ENCODE measurements at regions not wholly inside any gene's neighbourhood (a gene's known extent, or its start where the extent isn't known, plus 50 kb on each side); places are given as distances from the start of the nearest gene placed in this dataset.

DNA sequence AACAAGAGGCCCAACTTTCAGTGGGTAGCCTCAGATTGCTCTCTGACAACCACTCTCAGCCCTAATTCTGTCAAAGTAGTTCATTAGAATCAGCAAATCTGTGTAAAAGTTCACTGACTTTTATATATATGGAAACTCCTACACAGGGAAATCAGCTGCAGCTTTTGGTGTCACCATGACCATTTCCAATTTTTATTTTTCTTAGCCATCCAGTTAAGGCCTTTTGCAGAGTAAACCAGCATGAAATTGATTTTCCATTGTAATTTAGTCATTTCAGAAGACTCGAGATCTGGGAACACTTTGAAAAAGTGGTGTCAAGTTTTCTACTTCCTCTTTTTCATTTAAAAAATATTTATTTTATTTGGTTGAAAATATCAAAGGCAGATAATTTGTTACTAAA is 263.2 kb downstream of the TMEM182 start:
- 84 to 95% methylated on average over 1 of the region's 1 CpG for WGBS, 2 donors
- intact Hi-C loops (cut with DNase I; ENCODE audit: low total_unique reads): no loop called here

DNA sequence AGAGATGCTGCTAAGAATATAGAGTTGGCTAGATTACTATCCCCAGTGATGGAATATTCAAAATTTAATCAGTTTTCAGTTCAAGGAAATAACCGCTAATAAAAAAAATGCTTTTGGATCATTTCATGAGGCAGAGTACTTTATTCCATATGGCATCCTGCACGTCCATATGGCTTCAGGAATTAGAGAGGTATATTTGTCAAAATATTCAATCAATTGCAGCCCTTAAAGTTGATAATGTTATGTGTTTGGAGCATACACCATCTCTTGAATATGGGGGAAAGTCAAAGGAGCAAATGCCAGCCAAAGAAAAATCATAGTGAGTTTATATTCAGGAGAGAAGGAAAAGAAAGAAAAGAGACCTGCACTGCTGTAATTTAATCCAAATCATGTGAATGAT is 266.4 kb downstream of the TMEM182 start:
- no peak for TF ChIP-seq POLR2A (IDR thresholded peaks at IDR 0.05)
- TF ChIP-seq, protein P1, sequence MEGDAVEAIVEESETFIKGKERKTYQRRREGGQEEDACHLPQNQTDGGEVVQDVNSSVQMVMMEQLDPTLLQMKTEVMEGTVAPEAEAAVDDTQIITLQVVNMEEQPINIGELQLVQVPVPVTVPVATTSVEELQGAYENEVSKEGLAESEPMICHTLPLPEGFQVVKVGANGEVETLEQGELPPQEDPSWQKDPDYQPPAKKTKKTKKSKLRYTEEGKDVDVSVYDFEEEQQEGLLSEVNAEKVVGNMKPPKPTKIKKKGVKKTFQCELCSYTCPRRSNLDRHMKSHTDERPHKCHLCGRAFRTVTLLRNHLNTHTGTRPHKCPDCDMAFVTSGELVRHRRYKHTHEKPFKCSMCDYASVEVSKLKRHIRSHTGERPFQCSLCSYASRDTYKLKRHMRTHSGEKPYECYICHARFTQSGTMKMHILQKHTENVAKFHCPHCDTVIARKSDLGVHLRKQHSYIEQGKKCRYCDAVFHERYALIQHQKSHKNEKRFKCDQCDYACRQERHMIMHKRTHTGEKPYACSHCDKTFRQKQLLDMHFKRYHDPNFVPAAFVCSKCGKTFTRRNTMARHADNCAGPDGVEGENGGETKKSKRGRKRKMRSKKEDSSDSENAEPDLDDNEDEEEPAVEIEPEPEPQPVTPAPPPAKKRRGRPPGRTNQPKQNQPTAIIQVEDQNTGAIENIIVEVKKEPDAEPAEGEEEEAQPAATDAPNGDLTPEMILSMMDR (IDR thresholded peaks at IDR 0.05): no peak
- WGBS, 2 donors: 75 to 77% methylated on average over 2 of the region's 2 CpGs

More for the DNA sequence above, 263.2 kb downstream of the TMEM182 start:
- no peak overlapping the region for H3K27ac ChIP-seq
- no peaks in the 10 kb centered on the region for H3K9me3 ChIP-seq
- no peak for DNase-seq
- H3K4me3 ChIP-seq: no peak overlapping the region
- H3K36me3 ChIP-seq (ENCODE audit: low read depth, missing control alignments): no peaks in the 10 kb centered on the region
- H3K4me1 ChIP-seq: peaks cover 3% of the 10 kb centered on the region
- TF ChIP-seq, protein P1 (IDR thresholded peaks at IDR 0.05): no peak
- TF ChIP-seq POLR2A (IDR thresholded peaks at IDR 0.05): no peak
- H3K27me3 ChIP-seq: no peaks in the 10 kb centered on the region

More for the DNA sequence above, 266.4 kb downstream of the TMEM182 start:
- H3K4me3 ChIP-seq: no peak overlapping the region
- intact Hi-C loops (cut with DNase I; ENCODE audit: low total_unique reads): no loop called here
- no peaks in the 10 kb centered on the region for H3K27me3 ChIP-seq
- H3K9me3 ChIP-seq: no peaks in the 10 kb centered on the region
- no peak overlapping the region for H3K27ac ChIP-seq
- DNase-seq: no peak
- no peaks in the 10 kb centered on the region for H3K36me3 ChIP-seq (ENCODE audit: low read depth, missing control alignments)
- no peaks in the 10 kb centered on the region for H3K4me1 ChIP-seq
